ENCODE measurements at regions not wholly inside any gene's neighbourhood (a gene's known extent, or its start where the extent isn't known, plus 50 kb on each side); places are given as distances from the start of the nearest gene placed in this dataset.

DNA sequence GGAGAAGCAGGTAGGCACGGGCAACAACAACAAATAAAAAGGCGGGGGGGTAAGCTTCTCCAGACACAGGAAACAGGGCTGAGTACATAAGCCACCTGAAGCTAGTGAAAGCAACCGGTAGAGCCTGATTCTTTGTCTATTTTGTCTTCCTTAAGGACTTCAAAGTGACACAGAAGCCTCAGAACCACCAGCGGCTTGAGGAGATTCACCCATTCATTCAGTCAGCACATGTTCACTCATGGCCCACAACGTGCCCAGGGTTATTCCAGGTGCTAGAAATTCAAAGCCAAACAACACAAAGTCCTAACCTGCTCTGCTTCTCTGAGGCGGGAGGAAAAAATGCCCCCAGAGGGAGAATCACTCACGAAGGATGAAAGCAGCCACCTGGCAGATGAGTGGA lies 69.3 kb upstream of the C7orf33 start:
- TF ChIP-seq JUN (IDR thresholded peaks at IDR 0.05; ENCODE audit: borderline replicate concordance, insufficient read depth, insufficient read length, low read depth), result no peak
- no peak for TF ChIP-seq MYC (IDR thresholded peaks at IDR 0.05; ENCODE audit: low read depth, low read length)
- no peak for TF ChIP-seq FOS (IDR thresholded peaks at IDR 0.05; ENCODE audit: borderline replicate concordance, insufficient read depth, low read length)
- TF ChIP-seq POLR2A (IDR thresholded peaks at IDR 0.05; ENCODE audit: low read depth, low read length), result no peak
- no peak for TF ChIP-seq POLR2AphosphoS5 (IDR thresholded peaks at IDR 0.05; ENCODE audit: insufficient read depth, low read depth, low read length)
- TF ChIP-seq, protein P1, sequence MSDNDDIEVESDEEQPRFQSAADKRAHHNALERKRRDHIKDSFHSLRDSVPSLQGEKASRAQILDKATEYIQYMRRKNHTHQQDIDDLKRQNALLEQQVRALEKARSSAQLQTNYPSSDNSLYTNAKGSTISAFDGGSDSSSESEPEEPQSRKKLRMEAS (IDR thresholded peaks at IDR 0.05; ENCODE audit: insufficient read depth, insufficient read length), result no peak
- no peak for TF ChIP-seq GATA2 (IDR thresholded peaks at IDR 0.05; ENCODE audit: insufficient read depth, insufficient read length, low read depth, low read length)
- TF ChIP-seq, protein P2, sequence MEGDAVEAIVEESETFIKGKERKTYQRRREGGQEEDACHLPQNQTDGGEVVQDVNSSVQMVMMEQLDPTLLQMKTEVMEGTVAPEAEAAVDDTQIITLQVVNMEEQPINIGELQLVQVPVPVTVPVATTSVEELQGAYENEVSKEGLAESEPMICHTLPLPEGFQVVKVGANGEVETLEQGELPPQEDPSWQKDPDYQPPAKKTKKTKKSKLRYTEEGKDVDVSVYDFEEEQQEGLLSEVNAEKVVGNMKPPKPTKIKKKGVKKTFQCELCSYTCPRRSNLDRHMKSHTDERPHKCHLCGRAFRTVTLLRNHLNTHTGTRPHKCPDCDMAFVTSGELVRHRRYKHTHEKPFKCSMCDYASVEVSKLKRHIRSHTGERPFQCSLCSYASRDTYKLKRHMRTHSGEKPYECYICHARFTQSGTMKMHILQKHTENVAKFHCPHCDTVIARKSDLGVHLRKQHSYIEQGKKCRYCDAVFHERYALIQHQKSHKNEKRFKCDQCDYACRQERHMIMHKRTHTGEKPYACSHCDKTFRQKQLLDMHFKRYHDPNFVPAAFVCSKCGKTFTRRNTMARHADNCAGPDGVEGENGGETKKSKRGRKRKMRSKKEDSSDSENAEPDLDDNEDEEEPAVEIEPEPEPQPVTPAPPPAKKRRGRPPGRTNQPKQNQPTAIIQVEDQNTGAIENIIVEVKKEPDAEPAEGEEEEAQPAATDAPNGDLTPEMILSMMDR (IDR thresholded peaks at IDR 0.05; ENCODE audit: extremely low read depth in 1 of 2, insufficient read depth in 1 of 2, low read depth in 1 of 2, low read length in 2 of 2), result no peak
- TF ChIP-seq EZH2 (IDR thresholded peaks at IDR 0.05; ENCODE audit: borderline replicate concordance, low read depth, low read length, severe bottlenecking), result no peak
- POLR2A ChIA-PET, result no interaction called here
- Histone ChIP-seq H4K20me1 (replicated peaks; ENCODE audit: control insufficient read depth, extremely low read depth, insufficient read depth, low read length) (no peaks in the 10 kb centered on the region), H3K9ac (replicated peaks; ENCODE audit: extremely low read depth, insufficient read depth, low read length) (no peak overlapping the region), H2AFZ (ENCODE audit: low read depth, low read length) (no peak overlapping the region), H3K4me3 (replicated peaks in 1 of 3; ENCODE audit: insufficient read depth in 1 of 3, low read depth in 1 of 3, low read length in 3 of 3) (no peak overlapping the region), H3K36me3 (ENCODE audit: control insufficient read depth in 2 of 2, extremely low read depth in 1 of 2, insufficient read depth in 2 of 2, low read length in 2 of 2) (no peaks in the 10 kb centered on the region), H3K27ac (ENCODE audit: insufficient read depth, low read depth, low read length) (no peak overlapping the region), H3K4me2 (ENCODE audit: insufficient read depth, low read length) (no peak overlapping the region), H3K79me2 (ENCODE audit: control insufficient read depth, insufficient read depth, low read length) (no peaks in the 10 kb centered on the region), H3K4me1 (ENCODE audit: control insufficient read depth, extremely low read depth, insufficient read depth, low read length) (no peaks in the 10 kb centered on the region), H3K9me1 (replicated peaks; ENCODE audit: control insufficient read depth, extremely low read depth, insufficient read depth, low read length) (no peaks in the 10 kb centered on the region), H3K9me3 (replicated peaks; ENCODE audit: control insufficient read depth, insufficient read depth, low read length) (no peaks in the 10 kb centered on the region), H3K27me3 (ENCODE audit: control insufficient read depth in 2 of 2, insufficient read depth in 2 of 2, low read length in 2 of 2) (no peaks in the 10 kb centered on the region)
- no TSS peak for BruUV-seq (replicated peaks)
- CTCF ChIA-PET, result no interaction called here
- DNase-seq (ENCODE audit: low read depth, low spot score), result no peak
- FAIRE-seq, result no peak
- dilution Hi-C loops (cut with MboI; ENCODE audit: extremely low pct_ligation_motif_present, low sequenced_read_pairs), result no loop called here
- intact Hi-C loops (cut with micrococcal nuclease), result no loop called here

All from endothelial cell of umbilical vein (primary cell).